GM23338 (cell line): ENCODE measurements at regions not wholly inside any gene's neighbourhood (a gene's known extent, or its start where the extent isn't known, plus 50 kb on each side); places are given as distances from the start of the nearest gene placed in this dataset.

ENCODE experiments used
- ATAC-seq: fragments of 200-7000 bp; cut with Tn5 transposase; 3 replicates; pipeline ENCODE4 v1.9.1; 2020
- DNase-seq: peaks from one replicate; pipeline ENCODE4 v3.0.0-alpha.2; 2015; ENCODE audit warnings: low spot score
- H2AFZ ChIP-seq: fragments of 200-600 bp; sonication (generic); 2 replicates; pipeline ENCODE4 v1.8.0; 2016; ENCODE audit warnings: antibody characterized with exemption, mild to moderate bottlenecking, moderate library complexity
- H3F3A ChIP-seq: fragments of 200-600 bp; sonication (generic); replicated peaks from 2 replicates; pipeline ENCODE4 v1.8.0; 2017; ENCODE audit warnings: antibody characterized with exemption, mixed run types, low read depth
- H3K27ac ChIP-seq: fragments of 200-600 bp; sonication (generic); 2 replicates; pipeline ENCODE4 v1.6.1; 2016; ENCODE audit warnings: low read depth
- H3K27me3 ChIP-seq: fragments of 200-600 bp; sonication (generic); 2 replicates; pipeline ENCODE4 v1.8.0; 2016; ENCODE audit warnings: mild to moderate bottlenecking, mixed run types, moderate library complexity; ENCODE audit not compliant: insufficient read depth
- H3K36me3 ChIP-seq: fragments of 200-600 bp; sonication (generic); 2 replicates; pipeline ENCODE4 v1.8.0; 2016; ENCODE audit warnings: mild to moderate bottlenecking; ENCODE audit not compliant: insufficient read depth
- H3K4me1 ChIP-seq: fragments of 200-600 bp; sonication (generic); 2 replicates; pipeline ENCODE4 v1.8.0; 2016; ENCODE audit warnings: mild to moderate bottlenecking, moderate library complexity; ENCODE audit not compliant: insufficient read depth
- H3K4me2 ChIP-seq: fragments of 200-600 bp; sonication (generic); 2 replicates; pipeline ENCODE4 v1.7.1; 2017; ENCODE audit warnings: mixed run types
- H3K4me3 ChIP-seq: fragments of 200-600 bp; sonication (generic); 2 replicates; pipeline ENCODE4 v1.6.1; 2016; ENCODE audit warnings: mixed run types
- H3K79me2 ChIP-seq: fragments of 200-600 bp; sonication (generic); replicated peaks from 2 replicates; pipeline ENCODE4 v1.8.0; 2017; ENCODE audit warnings: mild to moderate bottlenecking; ENCODE audit not compliant: insufficient read depth
- H3K9me2 ChIP-seq: fragments of 200-600 bp; sonication (generic); 2 replicates; pipeline ENCODE4 v1.8.0; 2017; ENCODE audit not compliant: insufficient read depth
- H4K20me1 ChIP-seq: fragments of 200-600 bp; sonication (generic); replicated peaks from 2 replicates; pipeline ENCODE4 v1.8.0; 2017; ENCODE audit warnings: mild to moderate bottlenecking; ENCODE audit not compliant: insufficient read depth
- H3K27ac Mint-ChIP-seq: 2 replicates; pipeline ENCODE4 v1.8.0; 2020; ENCODE audit warnings: inconsistent platforms, mild to moderate bottlenecking, moderate library complexity, mixed read lengths
- H3K27me3 Mint-ChIP-seq: 3 replicates; pipeline ENCODE4 v1.8.0; 2022; ENCODE audit warnings: low read depth, mild to moderate bottlenecking, moderate library complexity, mixed read lengths, inconsistent platforms; ENCODE audit not compliant: insufficient read depth, poor library complexity
- H3K36me3 Mint-ChIP-seq: 3 replicates; pipeline ENCODE4 v1.8.0; 2021; ENCODE audit warnings: low read depth, mild to moderate bottlenecking, inconsistent platforms, moderate library complexity, mixed read lengths
- H3K4me1 Mint-ChIP-seq: 3 replicates; pipeline ENCODE4 v1.8.0; 2020; ENCODE audit warnings: mild to moderate bottlenecking, inconsistent platforms, mixed read lengths
- H3K4me3 Mint-ChIP-seq: 3 replicates; pipeline ENCODE4 v1.8.0; 2021; ENCODE audit warnings: moderate library complexity, mild to moderate bottlenecking, inconsistent platforms, mixed read lengths
- H3K9me3 Mint-ChIP-seq: 3 replicates; pipeline ENCODE4 v1.8.0; 2020; ENCODE audit warnings: moderate library complexity, mild to moderate bottlenecking, inconsistent platforms, mixed read lengths
- CREB1 ChIP-seq: fragments of 250-450 bp; sonication (Bioruptor Pico); IDR thresholded peaks from 2 replicates; pipeline ENCODE4 v1.5.0; 2020; ENCODE audit warnings: low read depth, mild to moderate bottlenecking, moderate library complexity
- EZH2 ChIP-seq: fragments of 200-600 bp; sonication (generic); IDR thresholded peaks from one replicate; pipeline ENCODE4 v1.8.0; 2017; ENCODE audit warnings: antibody characterized with exemption, mild to moderate bottlenecking, low read depth; ENCODE audit not compliant: unreplicated experiment
- EZH2phosphoT487 ChIP-seq: fragments of 200-600 bp; sonication (generic); IDR thresholded peaks from one replicate; pipeline ENCODE4 v1.8.1; 2018; ENCODE audit warnings: antibody characterized with exemption; ENCODE audit not compliant: unreplicated experiment
- JUNB ChIP-seq: IDR thresholded peaks from one replicate; pipeline ENCODE4 v1.6.1; 2016; ENCODE audit warnings: antibody characterized with exemption; ENCODE audit not compliant: unreplicated experiment
- NANOG ChIP-seq: IDR thresholded peaks from 2 replicates; pipeline ENCODE4 v1.6.1; 2016; ENCODE audit warnings: antibody characterized with exemption, borderline replicate concordance
- POLR2AphosphoS5 ChIP-seq: IDR thresholded peaks from 2 replicates; pipeline ENCODE4 v1.6.1; 2016; ENCODE audit warnings: antibody characterized with exemption, low read depth
- REST ChIP-seq: IDR thresholded peaks from one replicate; pipeline ENCODE4 v1.6.1; 2018; ENCODE audit warnings: antibody characterized with exemption; ENCODE audit not compliant: unreplicated experiment
- STAT1 ChIP-seq: IDR thresholded peaks from one replicate; pipeline ENCODE4 v1.6.1; 2016; ENCODE audit warnings: antibody characterized with exemption; ENCODE audit not compliant: unreplicated experiment
- ZNF462 ChIP-seq: fragments of 250-450 bp; sonication (Bioruptor Pico); IDR thresholded peaks from 2 replicates; pipeline ENCODE4 v1.5.0; 2020; ENCODE audit warnings: mild to moderate bottlenecking, moderate library complexity

- peaks cover 4% of the 10 kb centered on the region; the same call in 1 of the 2 replicates for H3K9me2 ChIP-seq
- H3K4me2 ChIP-seq: no peak overlapping the region
- no peak for DNase-seq
- no peaks in the 10 kb centered on the region for H3K79me2 ChIP-seq
- no peak overlapping the region for H3K4me3 ChIP-seq
- H3K9me3 Mint-ChIP-seq: no peaks in the 10 kb centered on the region
- no peak overlapping the region for H3K4me3 Mint-ChIP-seq
- no peak overlapping the region for H3K27ac ChIP-seq
- no peaks in the 10 kb centered on the region for H3K27me3 ChIP-seq
- TF ChIP-seq ZNF462 (CRISPR knock-in tag): no peak
- no peak for TF ChIP-seq EZH2
- H3K4me1 ChIP-seq: no peaks in the 10 kb centered on the region
- no peaks in the 10 kb centered on the region for H3K36me3 Mint-ChIP-seq
- no peaks in the 10 kb centered on the region for H3K36me3 ChIP-seq
- H2AFZ ChIP-seq: no peak overlapping the region
- no peak for ATAC-seq
- H3K27me3 Mint-ChIP-seq: peaks cover 3% of the 10 kb centered on the region
- H3K4me1 Mint-ChIP-seq: no peaks in the 10 kb centered on the region
- H3F3A ChIP-seq: no peaks in the 10 kb centered on the region
- no peaks in the 10 kb centered on the region for H4K20me1 ChIP-seq
- H3K27ac Mint-ChIP-seq: no peak overlapping the region
These were observed 264.8 kb upstream of the RPL38 start for GRCh38 chr17:73938706-73939105.

- Mint-ChIP-seq H3K36me3 (no peaks in the 10 kb centered on the region), H3K27ac (no peak overlapping the region), H3K4me1 (no peaks in the 10 kb centered on the region), H3K4me3 (no peak overlapping the region), H3K27me3 (peaks cover 5% of the 10 kb centered on the region), H3K9me3 (no peaks in the 10 kb centered on the region)
- Histone ChIP-seq H3K79me2 (no peaks in the 10 kb centered on the region), H3K4me3 (no peak overlapping the region), H4K20me1 (no peaks in the 10 kb centered on the region), H2AFZ (no peak overlapping the region), H3K4me1 (no peaks in the 10 kb centered on the region), H3F3A (no peaks in the 10 kb centered on the region), H3K4me2 (no peak overlapping the region), H3K9me2 (no peaks in the 10 kb centered on the region), H3K27ac (no peak overlapping the region), H3K36me3 (no peaks in the 10 kb centered on the region), H3K27me3 (no peaks in the 10 kb centered on the region)
- no peak for ATAC-seq
- no peak for DNase-seq
- TF ChIP-seq STAT1: no peak
- no peak for TF ChIP-seq REST
- TF ChIP-seq POLR2AphosphoS5: no peak
- TF ChIP-seq EZH2: no peak
- no peak for TF ChIP-seq JUNB
- TF ChIP-seq EZH2phosphoT487: no peak
- TF ChIP-seq NANOG: no peak
- no peak for TF ChIP-seq CREB1 (CRISPR knock-in tag)
These were observed 263.7 kb upstream of the RPL38 start for GRCh38 chr17:73939806-73940205.
